HL-60 (cell line): ENCODE measurements at regions not wholly inside any gene's neighbourhood (a gene's known extent, or its start where the extent isn't known, plus 50 kb on each side); places are given as distances from the start of the nearest gene placed in this dataset.

Source experiments
- CTCF ChIP-seq: IDR thresholded peaks from one replicate; pipeline ENCODE4 v1.5.1; 2011; ENCODE audit warnings: low read length, control low read depth, inconsistent platforms; ENCODE audit not compliant: insufficient read depth
- GABPA ChIP-seq: IDR thresholded peaks from 2 replicates; pipeline ENCODE4 v1.6.1; 2012; ENCODE audit warnings: low read depth
- POLR2AphosphoS5 ChIP-seq: IDR thresholded peaks from 2 replicates; pipeline ENCODE4 v1.6.1; 2012; ENCODE audit warnings: low read depth
- REST ChIP-seq: IDR thresholded peaks from 2 replicates; pipeline ENCODE4 v1.6.1; 2012; ENCODE audit warnings: low read depth; ENCODE audit not compliant: insufficient replicate concordance
- SPI1 ChIP-seq: IDR thresholded peaks from 2 replicates; pipeline ENCODE4 v1.6.1; 2012; ENCODE audit warnings: low read depth, mild to moderate bottlenecking, borderline replicate concordance

- no peak for TF ChIP-seq CTCF
- no peak for TF ChIP-seq POLR2AphosphoS5
- TF ChIP-seq REST = no peak
- no peak for TF ChIP-seq GABPA
- TF ChIP-seq SPI1 = no peak
Observed at GRCh38 chr9:88730780-88731179, 195.8 kb downstream of the NXNL2 start.
